ENCODE measurements at regions not wholly inside any gene's neighbourhood (a gene's known extent, or its start where the extent isn't known, plus 50 kb on each side); places are given as distances from the start of the nearest gene placed in this dataset.

GRCh38 chr4:60897415-60897814 is 302.7 kb upstream of the ADGRL3 start:
- TF ChIP-seq, protein P1, sequence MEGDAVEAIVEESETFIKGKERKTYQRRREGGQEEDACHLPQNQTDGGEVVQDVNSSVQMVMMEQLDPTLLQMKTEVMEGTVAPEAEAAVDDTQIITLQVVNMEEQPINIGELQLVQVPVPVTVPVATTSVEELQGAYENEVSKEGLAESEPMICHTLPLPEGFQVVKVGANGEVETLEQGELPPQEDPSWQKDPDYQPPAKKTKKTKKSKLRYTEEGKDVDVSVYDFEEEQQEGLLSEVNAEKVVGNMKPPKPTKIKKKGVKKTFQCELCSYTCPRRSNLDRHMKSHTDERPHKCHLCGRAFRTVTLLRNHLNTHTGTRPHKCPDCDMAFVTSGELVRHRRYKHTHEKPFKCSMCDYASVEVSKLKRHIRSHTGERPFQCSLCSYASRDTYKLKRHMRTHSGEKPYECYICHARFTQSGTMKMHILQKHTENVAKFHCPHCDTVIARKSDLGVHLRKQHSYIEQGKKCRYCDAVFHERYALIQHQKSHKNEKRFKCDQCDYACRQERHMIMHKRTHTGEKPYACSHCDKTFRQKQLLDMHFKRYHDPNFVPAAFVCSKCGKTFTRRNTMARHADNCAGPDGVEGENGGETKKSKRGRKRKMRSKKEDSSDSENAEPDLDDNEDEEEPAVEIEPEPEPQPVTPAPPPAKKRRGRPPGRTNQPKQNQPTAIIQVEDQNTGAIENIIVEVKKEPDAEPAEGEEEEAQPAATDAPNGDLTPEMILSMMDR (conservative IDR thresholded peaks at IDR 0.05; ENCODE audit: low read length) = no peak
- no peak for TF ChIP-seq EZH2phosphoT487 (IDR thresholded peaks at IDR 0.05; ENCODE audit: borderline replicate concordance)
